Keratinocyte (primary cell): ENCODE measurements at regions not wholly inside any gene's neighbourhood (a gene's known extent, or its start where the extent isn't known, plus 50 kb on each side); places are given as distances from the start of the nearest gene placed in this dataset.

Source experiments
- DNase-seq: peaks from one replicate; pipeline ENCODE4 v3.0.0-alpha.2; 2011; ENCODE audit warnings: low read depth, missing footprints, low spot score
- FAIRE-seq: peaks from 2 replicates; lab custom pipeline; 2011; peaks lifted over from hg19 to GRCh38; lab: Jason Lieb, UNC
- H2AFZ ChIP-seq: 2 replicates; pipeline ENCODE4 v1.6.0; 2012; ENCODE audit warnings: low read length, control low read depth, inconsistent platforms; ENCODE audit not compliant: control insufficient read depth
- H3K27ac ChIP-seq: 2 replicates; pipeline ENCODE4 v1.5.1; 2011; ENCODE audit warnings: low read length; ENCODE audit not compliant: control insufficient read depth, insufficient read depth
- H3K27me3 ChIP-seq: 3 replicates; pipeline ENCODE4 v1.6.0; 2011; ENCODE audit warnings: low read length; ENCODE audit not compliant: control insufficient read depth, insufficient read depth; ENCODE audit errors: extremely low read depth
- H3K36me3 ChIP-seq, 2 experiments: 2 replicates in 1 of 2; 3 replicates in 1 of 2; pipeline ENCODE4 v1.5.1; 2011; ENCODE audit warnings: low read length in 2 of 2, mild to moderate bottlenecking in 1 of 2; ENCODE audit not compliant: control insufficient read depth in 2 of 2, insufficient read depth in 2 of 2; ENCODE audit errors: extremely low read depth in 1 of 2
- H3K4me1 ChIP-seq: 3 replicates; pipeline ENCODE4 v1.5.1; 2011; ENCODE audit warnings: low read length; ENCODE audit not compliant: control insufficient read depth, insufficient read depth; ENCODE audit errors: extremely low read depth
- H3K4me2 ChIP-seq: 3 replicates; pipeline ENCODE4 v1.6.0; 2011; ENCODE audit warnings: low read depth, low read length; ENCODE audit not compliant: control insufficient read depth, insufficient read depth; ENCODE audit errors: extremely low read depth
- H3K4me3 ChIP-seq, 3 experiments: fragments of 200-600 bp in 1 of 3; sonication (generic) in 1 of 3; 2 replicates in 2 of 3; 3 replicates in 1 of 3; pipeline ENCODE4 v1.5.1; 2011 to 2016; ENCODE audit warnings: low read length in 3 of 3, mild to moderate bottlenecking in 3 of 3, control low read depth in 2 of 3, inconsistent platforms in 1 of 3, low read depth in 1 of 3, mixed read lengths in 1 of 3, mixed run types in 1 of 3, moderate library complexity in 1 of 3; ENCODE audit not compliant: control insufficient read depth in 2 of 3, insufficient read depth in 2 of 3; ENCODE audit errors: extremely low read depth in 1 of 3
- H3K79me2 ChIP-seq: 2 replicates; pipeline ENCODE4 v1.6.0; 2012; ENCODE audit warnings: low read length; ENCODE audit not compliant: control insufficient read depth, insufficient read depth
- H3K9ac ChIP-seq: 3 replicates; pipeline ENCODE4 v1.6.0; 2011; ENCODE audit warnings: low read length; ENCODE audit not compliant: control insufficient read depth, insufficient read depth; ENCODE audit errors: extremely low read depth
- H3K9me1 ChIP-seq: 3 replicates; pipeline ENCODE4 v1.6.0; 2011; ENCODE audit warnings: low read length; ENCODE audit not compliant: control insufficient read depth, insufficient read depth; ENCODE audit errors: extremely low read depth
- H3K9me3 ChIP-seq: 2 replicates; pipeline ENCODE4 v1.5.1; 2012; ENCODE audit warnings: low read depth, low read length; ENCODE audit not compliant: control insufficient read depth
- H4K20me1 ChIP-seq: 3 replicates; pipeline ENCODE4 v1.6.0; 2011; ENCODE audit warnings: low read length; ENCODE audit not compliant: control insufficient read depth, insufficient read depth; ENCODE audit errors: extremely low read depth
- CTCF ChIP-seq, 3 experiments: IDR thresholded peaks in 1 of 3; conservative IDR thresholded peaks in 1 of 3; optimal IDR thresholded peaks in 1 of 3; 2 replicates in 2 of 3; 3 replicates in 1 of 3; pipeline versions ENCODE3 to v1.5.1; 2011; ENCODE audit warnings: low read length in 3 of 3, mild to moderate bottlenecking in 3 of 3, moderate library complexity in 2 of 3, control low read depth in 1 of 3, inconsistent platforms in 1 of 3; ENCODE audit not compliant: insufficient read depth in 2 of 3; ENCODE audit errors: extremely low read depth in 1 of 3
- EZH2 ChIP-seq: IDR thresholded peaks from one replicate; pipeline ENCODE4 v1.6.1; 2012; ENCODE audit warnings: inconsistent platforms, mild to moderate bottlenecking, low read length, moderate library complexity
- dilution Hi-C: fragments of 300-500 bp; cut with MboI; formaldehyde crosslinking; loops from one replicate; pipeline ENCODE4 v1.7.0; 2020; ENCODE audit warnings: low sequenced_read_pairs; ENCODE audit not compliant: extremely low pct_ligation_motif_present

GRCh38 chr6:15150207-15150606, 95.7 kb upstream of the JARID2 start:
- no peaks in the 10 kb centered on the region for H3K9me3 ChIP-seq
- dilution Hi-C loops = no loop called here

GRCh38 chr6:15152700-15153099, 93.2 kb upstream of the JARID2 start:
- Histone ChIP-seq H4K20me1 (no peaks in the 10 kb centered on the region), H3K27me3 (no peaks in the 10 kb centered on the region), H3K4me1 (peaks cover 12% of the 10 kb centered on the region), H3K9me3 (no peaks in the 10 kb centered on the region), H3K79me2 (no peaks in the 10 kb centered on the region), H3K27ac (no peak overlapping the region), H2AFZ (no peak overlapping the region), H3K9ac (no peak overlapping the region), H3K4me3 (no peak overlapping the region), H3K9me1 (no peaks in the 10 kb centered on the region), H3K4me2 (no peak overlapping the region), H3K36me3 (no peaks in the 10 kb centered on the region)
- TF ChIP-seq CTCF (optimal IDR thresholded peaks at IDR 0.05 in 1 of 3, IDR thresholded peaks at IDR 0.05 in 1 of 3, conservative IDR thresholded peaks at IDR 0.05 in 1 of 3; ENCODE audit: extremely low read depth in 1 of 3, insufficient read depth in 2 of 3, low read length in 3 of 3) (no peak), EZH2 (no peak)
- DNase-seq (no peak), FAIRE-seq (no peak)
- dilution Hi-C loops = no loop called here

More at GRCh38 chr6:15150207-15150606, 95.7 kb upstream of the JARID2 start:
- Histone ChIP-seq H3K4me1 (peaks cover 12% of the 10 kb centered on the region), H4K20me1 (no peaks in the 10 kb centered on the region), H3K79me2 (no peaks in the 10 kb centered on the region), H3K4me3 (no peak overlapping the region), H3K27me3 (no peaks in the 10 kb centered on the region), H2AFZ (no peak overlapping the region), H3K9ac (no peak overlapping the region), H3K36me3 (no peaks in the 10 kb centered on the region), H3K27ac (no peak overlapping the region), H3K9me1 (no peaks in the 10 kb centered on the region), H3K4me2 (no peak overlapping the region)
- no peak for FAIRE-seq
- TF ChIP-seq CTCF (optimal IDR thresholded peaks at IDR 0.05 in 1 of 3, IDR thresholded peaks at IDR 0.05 in 1 of 3, conservative IDR thresholded peaks at IDR 0.05 in 1 of 3; ENCODE audit: extremely low read depth in 1 of 3, insufficient read depth in 2 of 3, low read length in 3 of 3) = no peak
- TF ChIP-seq EZH2 = no peak
- no peak for DNase-seq
